ENCODE measurements at regions not wholly inside any gene's neighbourhood (a gene's known extent, or its start where the extent isn't known, plus 50 kb on each side); places are given as distances from the start of the nearest gene placed in this dataset.

DNA sequence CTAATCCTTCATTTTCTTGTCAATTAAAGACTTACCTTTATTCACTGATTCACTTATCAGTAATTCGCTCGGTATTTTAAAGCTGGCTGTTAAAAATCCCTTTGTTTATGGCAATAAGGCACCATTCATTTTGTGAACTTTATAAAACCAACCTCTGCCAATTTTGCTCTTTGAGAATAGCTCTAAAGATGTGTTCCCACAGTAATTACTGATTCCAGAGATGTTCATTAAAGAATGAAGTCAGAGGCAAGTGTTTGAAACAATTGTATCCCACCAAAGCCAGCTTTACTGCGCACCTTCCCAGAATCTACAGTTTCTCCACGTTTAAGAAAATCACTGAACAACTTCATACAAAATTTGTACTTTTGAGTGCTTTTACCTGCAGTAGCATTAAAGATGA is 424.5 kb downstream of the USP25 start:
- DNase-seq = no peak
- H3K9me3 Mint-ChIP-seq = peaks cover 1% of the 10 kb centered on the region
- H3K27ac Mint-ChIP-seq = no peak overlapping the region
- no peaks in the 10 kb centered on the region for H3K27me3 Mint-ChIP-seq
- no peaks in the 10 kb centered on the region for H3K36me3 Mint-ChIP-seq
- no peaks in the 10 kb centered on the region for H3K4me1 Mint-ChIP-seq
- H3K4me3 Mint-ChIP-seq = no peak overlapping the region

DNA sequence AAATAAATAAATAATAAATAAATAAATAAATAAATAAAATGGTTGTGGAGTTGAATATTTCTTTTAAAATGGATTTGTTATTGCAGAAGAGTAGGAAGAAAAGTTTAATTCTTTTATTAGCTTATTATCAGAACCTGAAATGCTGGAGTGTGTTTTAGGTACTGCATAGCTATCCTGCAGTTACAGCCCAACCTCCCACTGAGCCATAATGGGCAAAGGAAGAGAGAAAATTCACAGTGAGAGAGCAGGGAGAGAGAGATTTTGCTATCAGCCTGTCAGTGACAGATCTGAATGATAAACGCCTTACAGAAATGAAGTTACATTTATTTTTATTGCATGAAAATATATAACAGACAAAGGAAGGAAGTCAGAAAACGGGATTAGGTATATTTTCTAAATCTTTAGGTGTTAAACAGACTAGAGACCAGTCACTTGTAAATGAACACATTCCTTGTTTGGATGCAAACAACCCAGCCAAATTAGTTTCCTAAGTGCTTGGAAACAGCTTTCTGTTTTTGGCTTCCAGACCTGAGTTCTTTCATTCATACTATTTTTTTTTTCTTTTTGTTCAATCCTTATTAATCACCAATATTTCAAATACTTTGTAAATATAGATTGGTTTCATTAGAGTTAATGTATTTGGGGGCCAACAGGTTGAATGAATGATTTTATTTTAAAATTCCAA is 425.3 kb downstream of the USP25 start:
- Mint-ChIP-seq H3K36me3 (no peaks in the 10 kb centered on the region), H3K4me3 (no peak overlapping the region), H3K27me3 (no peaks in the 10 kb centered on the region), H3K9me3 (no peaks in the 10 kb centered on the region), H3K27ac (no peak overlapping the region), H3K4me1 (no peaks in the 10 kb centered on the region)
- no peak for DNase-seq

- no peaks in the 10 kb centered on the region for H3K9me3 Mint-ChIP-seq
Measured at GRCh38 chr21:16156841-16157489, 427.2 kb downstream of the USP25 start.

DNA sequence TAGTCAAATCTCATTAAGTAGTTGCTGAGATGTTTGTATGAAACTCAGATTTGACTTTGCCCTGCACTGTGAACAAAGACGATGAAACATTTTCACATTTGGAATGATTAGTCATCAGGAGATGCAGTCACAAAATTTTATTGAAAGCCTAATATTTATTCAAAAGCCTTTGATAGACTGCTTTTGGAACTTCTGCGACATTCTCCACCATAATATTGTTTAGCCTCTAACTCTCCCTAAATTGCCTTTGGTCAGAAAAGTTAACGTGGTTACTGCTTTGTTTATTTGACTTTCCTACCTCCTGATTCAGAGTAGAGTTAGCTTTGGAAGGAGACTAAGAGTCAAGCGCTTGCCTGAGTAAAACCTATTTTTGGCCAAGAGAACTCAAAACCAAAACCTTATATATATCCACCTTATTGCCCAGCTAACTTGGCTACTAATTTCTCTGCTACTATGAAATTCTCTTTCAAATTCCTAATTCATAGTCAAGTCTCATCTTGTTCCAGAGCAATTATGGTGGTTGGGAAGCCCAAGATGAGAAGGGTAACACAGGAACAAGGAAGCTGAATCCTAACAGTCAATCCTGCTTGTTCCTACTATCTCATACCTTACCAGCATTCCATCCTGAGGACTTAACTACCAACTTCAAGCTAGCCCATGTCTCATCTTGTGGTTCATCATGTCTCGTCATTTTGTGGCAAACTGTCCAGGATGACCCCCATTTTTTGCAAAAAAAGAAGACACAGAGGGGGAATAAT is 429.6 kb downstream of the USP25 start:
- no peaks in the 10 kb centered on the region for H3K36me3 Mint-ChIP-seq
- no peaks in the 10 kb centered on the region for H3K4me1 Mint-ChIP-seq
- no peaks in the 10 kb centered on the region for H3K9me3 Mint-ChIP-seq
- no peak for DNase-seq
- no peaks in the 10 kb centered on the region for H3K27me3 Mint-ChIP-seq
- H3K4me3 Mint-ChIP-seq = no peak overlapping the region
- no peak overlapping the region for H3K27ac Mint-ChIP-seq

More at GRCh38 chr21:16156841-16157489, 427.2 kb downstream of the USP25 start:
- H3K36me3 Mint-ChIP-seq = no peaks in the 10 kb centered on the region
- no peaks in the 10 kb centered on the region for H3K27me3 Mint-ChIP-seq
- H3K27ac Mint-ChIP-seq = no peak overlapping the region
- no peak overlapping the region for H3K4me3 Mint-ChIP-seq
- H3K4me1 Mint-ChIP-seq = no peaks in the 10 kb centered on the region
- no peak for DNase-seq

DNA sequence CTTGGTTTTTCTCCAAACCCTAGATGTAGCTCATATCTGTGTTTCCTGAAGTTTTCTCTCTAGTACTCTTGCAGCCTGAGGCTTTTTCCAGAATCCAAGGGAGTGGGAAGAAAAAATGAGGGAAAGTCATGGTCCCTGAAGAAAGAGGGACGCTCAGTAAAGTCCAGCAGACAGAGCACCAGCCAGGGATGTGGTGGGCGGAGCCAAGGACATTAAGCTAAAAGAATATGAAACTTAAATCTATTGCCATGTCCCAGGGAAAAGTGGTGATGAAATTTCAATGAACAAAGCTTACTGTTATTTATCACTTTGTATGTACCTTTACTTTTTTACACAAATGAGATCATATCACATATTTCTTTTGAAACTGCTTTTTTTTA is 430.2 kb downstream of the USP25 start:
- Mint-ChIP-seq H3K27me3 (no peaks in the 10 kb centered on the region), H3K9me3 (no peaks in the 10 kb centered on the region), H3K27ac (no peak overlapping the region), H3K4me1 (no peaks in the 10 kb centered on the region), H3K4me3 (no peak overlapping the region), H3K36me3 (no peaks in the 10 kb centered on the region)
- DNase-seq = no peak

GRCh38 chr21:16162953-16163352 is 433.2 kb downstream of the USP25 start:
- H3K9me3 Mint-ChIP-seq = no peaks in the 10 kb centered on the region
- H3K27me3 Mint-ChIP-seq = no peaks in the 10 kb centered on the region
- H3K36me3 Mint-ChIP-seq = no peaks in the 10 kb centered on the region
- no peaks in the 10 kb centered on the region for H3K4me1 Mint-ChIP-seq
- DNase-seq = no peak
- no peak overlapping the region for H3K27ac Mint-ChIP-seq
- H3K4me3 Mint-ChIP-seq = no peak overlapping the region

GRCh38 chr21:16169102-16169511 is 439.3 kb downstream of the USP25 start:
- Mint-ChIP-seq H3K27ac (no peak overlapping the region), H3K9me3 (no peaks in the 10 kb centered on the region), H3K4me1 (no peaks in the 10 kb centered on the region), H3K27me3 (no peaks in the 10 kb centered on the region), H3K36me3 (no peaks in the 10 kb centered on the region), H3K4me3 (no peak overlapping the region)
- DNase-seq = no peak

GRCh38 chr21:16169779-16170178 is 440.0 kb downstream of the USP25 start:
- no peak for DNase-seq
- H3K36me3 Mint-ChIP-seq = no peaks in the 10 kb centered on the region
- H3K27me3 Mint-ChIP-seq = no peaks in the 10 kb centered on the region
- no peaks in the 10 kb centered on the region for H3K4me1 Mint-ChIP-seq
- H3K9me3 Mint-ChIP-seq = no peaks in the 10 kb centered on the region
- H3K27ac Mint-ChIP-seq = no peak overlapping the region
- no peak overlapping the region for H3K4me3 Mint-ChIP-seq

GRCh38 chr21:16176570-16176969 is 446.8 kb downstream of the USP25 start:
- Mint-ChIP-seq H3K27me3 (no peaks in the 10 kb centered on the region), H3K36me3 (no peaks in the 10 kb centered on the region), H3K4me1 (peaks cover 2% of the 10 kb centered on the region), H3K9me3 (no peaks in the 10 kb centered on the region), H3K4me3 (no peak overlapping the region), H3K27ac (no peak overlapping the region)
- no peak for DNase-seq

DNA sequence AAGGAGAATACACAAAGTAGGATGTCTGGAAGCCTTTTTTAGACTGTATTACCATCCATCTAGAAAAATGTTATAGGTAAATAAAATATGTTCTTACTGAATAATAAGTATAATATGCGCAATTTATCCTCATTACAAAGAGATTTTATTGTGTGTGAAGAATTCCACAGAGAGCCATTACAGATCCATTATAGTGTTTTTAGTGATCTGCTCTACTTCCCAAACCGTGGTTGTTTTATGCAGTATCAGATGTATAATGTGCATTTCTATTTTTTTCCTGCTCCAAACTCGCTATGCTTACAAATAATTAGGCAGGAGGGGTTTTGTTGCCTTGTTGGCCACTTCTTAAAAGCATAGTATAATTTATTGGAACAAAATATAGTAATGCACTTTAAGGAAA is 447.8 kb downstream of the USP25 start:
- no peaks in the 10 kb centered on the region for H3K9me3 Mint-ChIP-seq
- no peak for DNase-seq
- no peak overlapping the region for H3K27ac Mint-ChIP-seq

DNA sequence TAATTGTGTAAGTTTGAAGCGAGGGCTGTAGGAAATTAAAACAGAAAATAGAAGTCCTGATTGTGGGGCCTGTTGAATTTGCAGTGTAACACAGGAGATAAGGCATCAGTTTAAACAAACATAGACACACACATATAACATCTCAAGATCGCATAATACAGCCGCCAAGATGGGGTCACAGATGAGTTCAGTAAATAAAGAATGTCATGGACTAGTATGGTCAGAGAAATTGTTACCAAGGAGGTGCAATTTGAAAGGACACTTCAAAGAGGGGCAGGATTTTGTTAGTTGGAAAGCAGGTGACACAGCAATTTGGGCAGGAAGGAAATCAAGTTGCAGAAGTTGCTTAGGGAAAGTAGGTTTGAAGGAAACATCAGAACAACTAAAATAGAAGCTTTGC is 450.0 kb downstream of the USP25 start:
- H3K4me1 Mint-ChIP-seq = peaks cover 2% of the 10 kb centered on the region
- no peaks in the 10 kb centered on the region for H3K27me3 Mint-ChIP-seq

More for the DNA sequence above, 447.8 kb downstream of the USP25 start:
- Mint-ChIP-seq H3K4me1 (peaks cover 2% of the 10 kb centered on the region), H3K4me3 (no peak overlapping the region), H3K36me3 (no peaks in the 10 kb centered on the region), H3K27me3 (no peaks in the 10 kb centered on the region)

GRCh38 chr21:16180614-16181013 is 450.8 kb downstream of the USP25 start:
- Mint-ChIP-seq H3K36me3 (no peaks in the 10 kb centered on the region), H3K4me1 (peaks cover 2% of the 10 kb centered on the region), H3K27ac (no peak overlapping the region), H3K4me3 (no peak overlapping the region), H3K9me3 (no peaks in the 10 kb centered on the region), H3K27me3 (no peaks in the 10 kb centered on the region)
- no peak for DNase-seq

More for the DNA sequence above, 450.0 kb downstream of the USP25 start:
- Mint-ChIP-seq H3K4me3 (no peak overlapping the region), H3K27ac (no peak overlapping the region), H3K9me3 (no peaks in the 10 kb centered on the region), H3K36me3 (no peaks in the 10 kb centered on the region)
- no peak for DNase-seq

GRCh38 chr21:16181018-16181417 is 451.2 kb downstream of the USP25 start:
- DNase-seq = no peak
- H3K36me3 Mint-ChIP-seq = no peaks in the 10 kb centered on the region
- H3K4me1 Mint-ChIP-seq = peaks cover 2% of the 10 kb centered on the region
- H3K4me3 Mint-ChIP-seq = no peak overlapping the region
- no peaks in the 10 kb centered on the region for H3K27me3 Mint-ChIP-seq
- no peak overlapping the region for H3K27ac Mint-ChIP-seq
- no peaks in the 10 kb centered on the region for H3K9me3 Mint-ChIP-seq

DNA sequence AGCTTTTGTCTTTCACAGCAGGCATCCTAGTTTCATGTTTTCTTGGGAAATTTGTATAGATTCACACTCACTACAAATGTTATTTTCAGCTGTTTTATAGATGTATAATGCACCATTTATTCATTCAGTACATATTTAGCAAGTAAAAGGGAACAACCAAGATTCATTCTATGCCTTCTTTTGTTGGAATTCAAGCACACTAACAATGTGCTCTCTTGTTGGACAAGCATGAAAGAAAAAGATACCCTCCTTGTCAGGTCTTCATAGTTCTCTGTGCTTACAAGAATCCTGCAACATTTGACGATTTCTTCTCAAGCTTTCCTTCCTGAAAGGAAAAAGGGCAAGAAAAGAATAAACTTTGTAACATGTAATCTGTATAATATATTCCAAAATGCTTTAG is 456.0 kb downstream of the USP25 start:
- no peaks in the 10 kb centered on the region for H3K9me3 Mint-ChIP-seq
- H3K4me1 Mint-ChIP-seq = no peaks in the 10 kb centered on the region
- no peaks in the 10 kb centered on the region for H3K36me3 Mint-ChIP-seq
- DNase-seq = no peak
- no peak overlapping the region for H3K27ac Mint-ChIP-seq
- peaks cover 2% of the 10 kb centered on the region for H3K27me3 Mint-ChIP-seq
- no peak overlapping the region for H3K4me3 Mint-ChIP-seq

GRCh38 chr21:16186742-16187141 is 457.0 kb downstream of the USP25 start:
- H3K4me1 Mint-ChIP-seq = no peaks in the 10 kb centered on the region
- H3K27ac Mint-ChIP-seq = no peak overlapping the region
- H3K4me3 Mint-ChIP-seq = no peak overlapping the region
- no peaks in the 10 kb centered on the region for H3K36me3 Mint-ChIP-seq
- peaks cover 4% of the 10 kb centered on the region for H3K27me3 Mint-ChIP-seq
- DNase-seq = no peak
- H3K9me3 Mint-ChIP-seq = no peaks in the 10 kb centered on the region

Data from activated naive CD8-positive, alpha-beta T cell treated with anti-CD3 and anti-CD28 coated beads for 36 hours (primary cell).